ENCODE measurements at regions not wholly inside any gene's neighbourhood (a gene's known extent, or its start where the extent isn't known, plus 50 kb on each side); places are given as distances from the start of the nearest gene placed in this dataset.

GRCh38 chr1:234530672-234531071 lies 51.7 kb upstream of the TARBP1 start:
- no peak for TF ChIP-seq EZH2phosphoT487 (IDR thresholded peaks at IDR 0.05)
- no peak for TF ChIP-seq CTCF (IDR thresholded peaks at IDR 0.05)
- TF ChIP-seq EZH2 (IDR thresholded peaks at IDR 0.05): no peak
- Histone ChIP-seq H3K36me3 (no peaks in the 10 kb centered on the region), H3K4me3 (no peak overlapping the region), H3K9me3 (ENCODE audit: low read depth) (no peaks in the 10 kb centered on the region), H3K79me2 (ENCODE audit: low read depth) (no peaks in the 10 kb centered on the region), H3K27ac (no peak overlapping the region), H3K4me1 (peaks cover 35% of the 10 kb centered on the region), H4K20me1 (ENCODE audit: low read depth) (peaks cover 3% of the 10 kb centered on the region), H3F3A (ENCODE audit: low read depth) (peaks cover 15% of the 10 kb centered on the region), H3K27me3 (no peaks in the 10 kb centered on the region), H3K4me2 (no peak overlapping the region), H2AFZ (replicated peaks) (no peak overlapping the region), H3K9ac (no peak overlapping the region)
- H3K4me1 Mint-ChIP-seq: peaks cover 79% of the 10 kb centered on the region
- peak overlapping the region; percentile 97 for H3K27ac Mint-ChIP-seq
- no peaks in the 10 kb centered on the region for H3K36me3 Mint-ChIP-seq
- no peaks in the 10 kb centered on the region for H3K9me3 Mint-ChIP-seq
- H3K27me3 Mint-ChIP-seq (ENCODE audit: insufficient read depth, low read depth): peaks cover 6% of the 10 kb centered on the region
- DNase-seq (ENCODE audit: low spot score): no peak
- H3K4me3 Mint-ChIP-seq: no peak overlapping the region

- H3K4me1 Mint-ChIP-seq: peaks cover 77% of the 10 kb centered on the region
Measured at GRCh38 chr1:234529950-234530237, 50.9 kb upstream of the TARBP1 start.

GRCh38 chr1:234529095-234529949 lies 50.3 kb upstream of the TARBP1 start:
- no peak for DNase-seq (ENCODE audit: low spot score)
- H3K27ac ChIP-seq: no peak overlapping the region
- H4K20me1 ChIP-seq (ENCODE audit: low read depth): no peaks in the 10 kb centered on the region
- no peak overlapping the region for H3K4me3 ChIP-seq
- H3K36me3 Mint-ChIP-seq: no peaks in the 10 kb centered on the region
- H2AFZ ChIP-seq (replicated peaks): no peak overlapping the region
- H3K36me3 ChIP-seq: no peaks in the 10 kb centered on the region
- no peak overlapping the region for H3K9ac ChIP-seq
- H3K27me3 Mint-ChIP-seq (ENCODE audit: insufficient read depth, low read depth): peaks cover 4% of the 10 kb centered on the region
- H3K4me3 Mint-ChIP-seq: no peak overlapping the region
- H3K4me1 Mint-ChIP-seq: peaks cover 72% of the 10 kb centered on the region
- no peak overlapping the region for H3K4me2 ChIP-seq
- no peaks in the 10 kb centered on the region for H3K79me2 ChIP-seq (ENCODE audit: low read depth)
- TF ChIP-seq EZH2 (IDR thresholded peaks at IDR 0.05) (no peak), EZH2phosphoT487 (IDR thresholded peaks at IDR 0.05) (no peak), CTCF (IDR thresholded peaks at IDR 0.05) (no peak)
- H3K9me3 Mint-ChIP-seq: no peaks in the 10 kb centered on the region
- no peaks in the 10 kb centered on the region for H3K9me3 ChIP-seq (ENCODE audit: low read depth)
- peaks cover 11% of the 10 kb centered on the region for H3F3A ChIP-seq (ENCODE audit: low read depth)
- H3K4me1 ChIP-seq: peaks cover 26% of the 10 kb centered on the region
- H3K27ac Mint-ChIP-seq: peak overlapping the region; percentile 78
- H3K27me3 ChIP-seq: no peaks in the 10 kb centered on the region

More at GRCh38 chr1:234529950-234530237, 50.9 kb upstream of the TARBP1 start:
- Histone ChIP-seq H2AFZ (replicated peaks) (no peak overlapping the region), H3F3A (ENCODE audit: low read depth) (peaks cover 10% of the 10 kb centered on the region), H3K27ac (no peak overlapping the region), H3K79me2 (ENCODE audit: low read depth) (no peaks in the 10 kb centered on the region), H3K4me1 (peaks cover 30% of the 10 kb centered on the region), H3K36me3 (no peaks in the 10 kb centered on the region), H3K27me3 (no peaks in the 10 kb centered on the region), H3K9me3 (ENCODE audit: low read depth) (no peaks in the 10 kb centered on the region), H3K4me3 (no peak overlapping the region), H4K20me1 (ENCODE audit: low read depth) (no peaks in the 10 kb centered on the region), H3K4me2 (no peak overlapping the region), H3K9ac (no peak overlapping the region)
- Mint-ChIP-seq H3K27me3 (ENCODE audit: insufficient read depth, low read depth) (peaks cover 6% of the 10 kb centered on the region), H3K27ac (peak overlapping the region; percentile 78), H3K4me3 (no peak overlapping the region), H3K36me3 (no peaks in the 10 kb centered on the region), H3K9me3 (no peaks in the 10 kb centered on the region)
- TF ChIP-seq CTCF (IDR thresholded peaks at IDR 0.05) (no peak), EZH2 (IDR thresholded peaks at IDR 0.05) (no peak), EZH2phosphoT487 (IDR thresholded peaks at IDR 0.05) (no peak)
- no peak for DNase-seq (ENCODE audit: low spot score)
